Activated gamma-delta T cell treated with anti-CD3 and anti-CD28 coated beads, Interleukin-2, amount 50 U/mL, for 16 hours (primary cell): ENCODE measurements at regions not wholly inside any gene's neighbourhood (a gene's known extent, or its start where the extent isn't known, plus 50 kb on each side); places are given as distances from the start of the nearest gene placed in this dataset.
A peak's percentile ranks its signal among the peaks of the same experiment; 100 is the strongest.
"Not testable (repeated sequence)": the region's sequence is repeated elsewhere in the genome, so short reads cannot be mapped to it uniquely, and the experiment has no call there.

Experiments
- DNase-seq: peaks from one replicate; pipeline ENCODE4 v3.0.0-alpha.2; 2020; ENCODE audit warnings: low read depth

GRCh38 chr17:77622084-77622483 lies 336.4 kb upstream of the TNRC6C start:
- DNase-seq: not testable (repeated sequence)

- DNase-seq: no peak
Measured at GRCh38 chr17:77622647-77623046, 335.9 kb upstream of the TNRC6C start.

GRCh38 chr17:77623321-77623720 lies 335.2 kb upstream of the TNRC6C start:
- DNase-seq: not testable (repeated sequence)

GRCh38 chr17:77628035-77628434 lies 330.5 kb upstream of the TNRC6C start:
- no peak for DNase-seq

- not testable (repeated sequence) for DNase-seq
Measured at GRCh38 chr17:77629284-77629683, 329.2 kb upstream of the TNRC6C start.

- no peak for DNase-seq
Measured at GRCh38 chr17:77631307-77631706, 327.2 kb upstream of the TNRC6C start.

GRCh38 chr17:77632619-77633018 lies 325.9 kb upstream of the TNRC6C start:
- DNase-seq: no peak

- no peak for DNase-seq
Measured at GRCh38 chr17:77634710-77635109, 323.8 kb upstream of the TNRC6C start.

- no peak for DNase-seq
Measured at GRCh38 chr17:77635176-77635575, 323.3 kb upstream of the TNRC6C start.

- DNase-seq: not testable (repeated sequence)
Measured at GRCh38 chr17:77635785-77636184, 322.7 kb upstream of the TNRC6C start.

GRCh38 chr17:77636835-77637817 lies 321.4 kb upstream of the TNRC6C start:
- no peak for DNase-seq

- DNase-seq: no peak
Measured at GRCh38 chr17:77637818-77638575, 320.5 kb upstream of the TNRC6C start.

GRCh38 chr17:77640252-77640651 lies 318.3 kb upstream of the TNRC6C start:
- DNase-seq: no peak

GRCh38 chr17:77640916-77641605 lies 317.4 kb upstream of the TNRC6C start:
- no peak for DNase-seq

- no peak for DNase-seq
Measured at GRCh38 chr17:77641718-77642117, 316.8 kb upstream of the TNRC6C start.

- DNase-seq: no peak
Measured at GRCh38 chr17:77644181-77645071, 314.1 kb upstream of the TNRC6C start.

- peak; percentile 41 for DNase-seq
Measured at GRCh38 chr17:77645072-77646045, 313.1 kb upstream of the TNRC6C start.

- no peak for DNase-seq
Measured at GRCh38 chr17:77646046-77646430, 312.5 kb upstream of the TNRC6C start.

GRCh38 chr17:77647531-77647930 lies 311.0 kb upstream of the TNRC6C start:
- no peak for DNase-seq

- DNase-seq: no peak
Measured at GRCh38 chr17:77649717-77650211, 308.7 kb upstream of the TNRC6C start.
